ENCODE measurements at regions not wholly inside any gene's neighbourhood (a gene's known extent, or its start where the extent isn't known, plus 50 kb on each side); places are given as distances from the start of the nearest gene placed in this dataset.

- no peak for DNase-seq
- H3K27me3 ChIP-seq (ENCODE audit: control insufficient read depth, insufficient read depth, low read length), result no peaks in the 10 kb centered on the region
- no peak overlapping the region for H3K4me3 ChIP-seq (ENCODE audit: insufficient read depth, low read depth, low read length)
- H3K36me3 ChIP-seq (replicated peaks; ENCODE audit: control insufficient read depth, insufficient read depth, low read length), result no peaks in the 10 kb centered on the region
Observed at GRCh38 chr2:183497861-183498260, 373.6 kb downstream of the NUP35 start.

GRCh38 chr2:183505911-183506310, 381.7 kb downstream of the NUP35 start:
- no peak for DNase-seq
- no peaks in the 10 kb centered on the region for H3K36me3 ChIP-seq (replicated peaks; ENCODE audit: control insufficient read depth, insufficient read depth, low read length)
- no peaks in the 10 kb centered on the region for H3K27me3 ChIP-seq (ENCODE audit: control insufficient read depth, insufficient read depth, low read length)
- no peak overlapping the region for H3K4me3 ChIP-seq (ENCODE audit: insufficient read depth, low read depth, low read length)

GRCh38 chr2:183511154-183511553, 386.9 kb downstream of the NUP35 start:
- no peak for DNase-seq
- H3K27me3 ChIP-seq (ENCODE audit: control insufficient read depth, insufficient read depth, low read length), result no peaks in the 10 kb centered on the region
- no peak overlapping the region for H3K4me3 ChIP-seq (ENCODE audit: insufficient read depth, low read depth, low read length)
- H3K36me3 ChIP-seq (replicated peaks; ENCODE audit: control insufficient read depth, insufficient read depth, low read length), result no peaks in the 10 kb centered on the region

GRCh38 chr2:183519371-183520056, 395.3 kb downstream of the NUP35 start:
- DNase-seq, result no peak
- no peaks in the 10 kb centered on the region for H3K36me3 ChIP-seq (replicated peaks; ENCODE audit: control insufficient read depth, insufficient read depth, low read length)
- H3K27me3 ChIP-seq (ENCODE audit: control insufficient read depth, insufficient read depth, low read length), result no peaks in the 10 kb centered on the region

GRCh38 chr2:183521911-183522310, 397.7 kb downstream of the NUP35 start:
- H3K36me3 ChIP-seq (replicated peaks; ENCODE audit: control insufficient read depth, insufficient read depth, low read length), result no peaks in the 10 kb centered on the region
- no peaks in the 10 kb centered on the region for H3K27me3 ChIP-seq (ENCODE audit: control insufficient read depth, insufficient read depth, low read length)
- no peak overlapping the region for H3K4me3 ChIP-seq (ENCODE audit: insufficient read depth, low read depth, low read length)
- no peak for DNase-seq

More at GRCh38 chr2:183519371-183520056, 395.3 kb downstream of the NUP35 start:
- no peak overlapping the region for H3K4me3 ChIP-seq (ENCODE audit: insufficient read depth, low read depth, low read length)

GRCh38 chr2:183522489-183523266, 398.4 kb downstream of the NUP35 start:
- no peak for DNase-seq
- H3K36me3 ChIP-seq (replicated peaks; ENCODE audit: control insufficient read depth, insufficient read depth, low read length), result no peaks in the 10 kb centered on the region
- H3K27me3 ChIP-seq (ENCODE audit: control insufficient read depth, insufficient read depth, low read length), result no peaks in the 10 kb centered on the region
- no peak overlapping the region for H3K4me3 ChIP-seq (ENCODE audit: insufficient read depth, low read depth, low read length)

GRCh38 chr2:183530333-183530901, 406.2 kb downstream of the NUP35 start:
- H3K4me3 ChIP-seq (ENCODE audit: insufficient read depth, low read depth, low read length), result no peak overlapping the region
- DNase-seq, result no peak
- no peaks in the 10 kb centered on the region; the same call in 1 of the 2 replicates for H3K27me3 ChIP-seq (ENCODE audit: control insufficient read depth, insufficient read depth, low read length)
- no peaks in the 10 kb centered on the region for H3K36me3 ChIP-seq (replicated peaks; ENCODE audit: control insufficient read depth, insufficient read depth, low read length)

GRCh38 chr2:183532514-183532913, 408.3 kb downstream of the NUP35 start:
- no peaks in the 10 kb centered on the region for H3K36me3 ChIP-seq (replicated peaks; ENCODE audit: control insufficient read depth, insufficient read depth, low read length)
- H3K4me3 ChIP-seq (ENCODE audit: insufficient read depth, low read depth, low read length), result no peak overlapping the region
- DNase-seq, result peak; percentile 32
- H3K27me3 ChIP-seq (ENCODE audit: control insufficient read depth, insufficient read depth, low read length), result no peaks in the 10 kb centered on the region; the same call in 1 of the 2 replicates

GRCh38 chr2:183533021-183533420, 408.8 kb downstream of the NUP35 start:
- no peak overlapping the region for H3K4me3 ChIP-seq (ENCODE audit: insufficient read depth, low read depth, low read length)
- no peaks in the 10 kb centered on the region; the same call in 1 of the 2 replicates for H3K27me3 ChIP-seq (ENCODE audit: control insufficient read depth, insufficient read depth, low read length)
- DNase-seq, result no peak
- no peaks in the 10 kb centered on the region for H3K36me3 ChIP-seq (replicated peaks; ENCODE audit: control insufficient read depth, insufficient read depth, low read length)

- no peaks in the 10 kb centered on the region for H3K36me3 ChIP-seq (replicated peaks; ENCODE audit: control insufficient read depth, insufficient read depth, low read length)
- H3K27me3 ChIP-seq (ENCODE audit: control insufficient read depth, insufficient read depth, low read length), result no peaks in the 10 kb centered on the region
- no peak for DNase-seq
- no peak overlapping the region for H3K4me3 ChIP-seq (ENCODE audit: insufficient read depth, low read depth, low read length)
Observed at GRCh38 chr2:183536290-183536689, 412.0 kb downstream of the NUP35 start.

- no peaks in the 10 kb centered on the region for H3K36me3 ChIP-seq (replicated peaks; ENCODE audit: control insufficient read depth, insufficient read depth, low read length)
- H3K4me3 ChIP-seq (ENCODE audit: insufficient read depth, low read depth, low read length), result no peak overlapping the region
- peak; percentile 44 for DNase-seq
- H3K27me3 ChIP-seq (ENCODE audit: control insufficient read depth, insufficient read depth, low read length), result no peaks in the 10 kb centered on the region
Observed at GRCh38 chr2:183536714-183537113, 412.5 kb downstream of the NUP35 start.

- Histone ChIP-seq H3K36me3 (replicated peaks; ENCODE audit: control insufficient read depth, insufficient read depth, low read length) (no peaks in the 10 kb centered on the region), H3K27me3 (ENCODE audit: control insufficient read depth, insufficient read depth, low read length) (no peaks in the 10 kb centered on the region), H3K4me3 (ENCODE audit: insufficient read depth, low read depth, low read length) (no peak overlapping the region)
- DNase-seq, result no peak
Observed at GRCh38 chr2:183541766-183542165, 417.5 kb downstream of the NUP35 start.

GRCh38 chr2:183542606-183543005, 418.4 kb downstream of the NUP35 start:
- no peaks in the 10 kb centered on the region for H3K36me3 ChIP-seq (replicated peaks; ENCODE audit: control insufficient read depth, insufficient read depth, low read length)
- DNase-seq, result no peak
- H3K4me3 ChIP-seq (ENCODE audit: insufficient read depth, low read depth, low read length), result no peak overlapping the region

GRCh38 chr2:183543222-183543621, 419.0 kb downstream of the NUP35 start:
- H3K36me3 ChIP-seq (replicated peaks; ENCODE audit: control insufficient read depth, insufficient read depth, low read length), result no peaks in the 10 kb centered on the region
- no peak for DNase-seq
- no peak overlapping the region for H3K4me3 ChIP-seq (ENCODE audit: insufficient read depth, low read depth, low read length)
- H3K27me3 ChIP-seq (ENCODE audit: control insufficient read depth, insufficient read depth, low read length), result no peaks in the 10 kb centered on the region

More at GRCh38 chr2:183542606-183543005, 418.4 kb downstream of the NUP35 start:
- no peaks in the 10 kb centered on the region for H3K27me3 ChIP-seq (ENCODE audit: control insufficient read depth, insufficient read depth, low read length)

GRCh38 chr2:183543731-183544130, 419.5 kb downstream of the NUP35 start:
- no peaks in the 10 kb centered on the region for H3K27me3 ChIP-seq (ENCODE audit: control insufficient read depth, insufficient read depth, low read length)
- peak; percentile 34 for DNase-seq
- H3K4me3 ChIP-seq (ENCODE audit: insufficient read depth, low read depth, low read length), result no peak overlapping the region
- H3K36me3 ChIP-seq (replicated peaks; ENCODE audit: control insufficient read depth, insufficient read depth, low read length), result no peaks in the 10 kb centered on the region
